PFSK-1 (cell line): ENCODE measurements at regions not wholly inside any gene's neighbourhood (a gene's known extent, or its start where the extent isn't known, plus 50 kb on each side); places are given as distances from the start of the nearest gene placed in this dataset.

Source experiments
- FOXP2 ChIP-seq: optimal IDR thresholded peaks from 2 replicates; pipeline ENCODE3; 2011; ENCODE audit warnings: borderline replicate concordance, control low read depth, inconsistent platforms; ENCODE audit not compliant: insufficient read depth; ENCODE audit errors: extremely low read length, extremely low read depth
- POLR2AphosphoS5 ChIP-seq: IDR thresholded peaks from 2 replicates; pipeline ENCODE4 v1.6.1; 2012; ENCODE audit warnings: low read depth, mild to moderate bottlenecking, control low read depth, low read length, moderate library complexity
- SIN3A ChIP-seq: IDR thresholded peaks from 2 replicates; pipeline ENCODE4 v1.6.1; 2012; ENCODE audit warnings: mild to moderate bottlenecking, low read length, moderate library complexity, borderline replicate concordance; ENCODE audit not compliant: insufficient read depth
- TAF1 ChIP-seq: IDR thresholded peaks from 2 replicates; pipeline ENCODE4 v1.6.1; 2012; ENCODE audit warnings: low read length, control low read depth, borderline replicate concordance; ENCODE audit not compliant: insufficient read depth
- TF ChIP-seq, protein P1 (sequence below), 2 experiments: IDR thresholded peaks; 2 replicates each; pipeline versions ENCODE4 v1.6.1 to v1.8.0; 2011 to 2012; ENCODE audit warnings: low read depth in 2 of 2, low read length in 2 of 2, control low read depth in 1 of 2, inconsistent platforms in 1 of 2, mild to moderate bottlenecking in 1 of 2, moderate library complexity in 1 of 2; ENCODE audit not compliant: insufficient read depth in 1 of 2

DNA sequence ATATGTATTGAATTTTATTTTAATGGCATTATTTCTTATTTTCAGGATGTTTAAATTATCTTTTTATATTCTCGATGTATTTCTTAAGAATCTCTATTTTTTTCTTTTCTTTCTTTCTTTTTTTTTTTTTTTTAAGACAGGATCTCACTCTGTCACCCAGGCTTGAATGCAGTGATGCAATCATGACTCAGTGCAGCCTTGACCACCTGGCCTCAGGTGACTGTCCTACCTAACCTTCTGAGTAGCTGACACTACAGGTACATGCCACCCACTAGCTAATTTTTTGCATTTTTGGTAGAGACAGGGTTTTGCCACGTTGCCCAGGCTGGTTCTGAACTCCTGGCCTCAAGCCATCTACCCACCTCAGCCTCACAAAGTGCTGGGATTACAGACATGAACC is 143.8 kb upstream of the LAMA2 start:
- no peak for TF ChIP-seq FOXP2
- TF ChIP-seq TAF1, result no peak
- no peak for TF ChIP-seq POLR2AphosphoS5
- TF ChIP-seq SIN3A, result no peak
- TF ChIP-seq, protein P1, sequence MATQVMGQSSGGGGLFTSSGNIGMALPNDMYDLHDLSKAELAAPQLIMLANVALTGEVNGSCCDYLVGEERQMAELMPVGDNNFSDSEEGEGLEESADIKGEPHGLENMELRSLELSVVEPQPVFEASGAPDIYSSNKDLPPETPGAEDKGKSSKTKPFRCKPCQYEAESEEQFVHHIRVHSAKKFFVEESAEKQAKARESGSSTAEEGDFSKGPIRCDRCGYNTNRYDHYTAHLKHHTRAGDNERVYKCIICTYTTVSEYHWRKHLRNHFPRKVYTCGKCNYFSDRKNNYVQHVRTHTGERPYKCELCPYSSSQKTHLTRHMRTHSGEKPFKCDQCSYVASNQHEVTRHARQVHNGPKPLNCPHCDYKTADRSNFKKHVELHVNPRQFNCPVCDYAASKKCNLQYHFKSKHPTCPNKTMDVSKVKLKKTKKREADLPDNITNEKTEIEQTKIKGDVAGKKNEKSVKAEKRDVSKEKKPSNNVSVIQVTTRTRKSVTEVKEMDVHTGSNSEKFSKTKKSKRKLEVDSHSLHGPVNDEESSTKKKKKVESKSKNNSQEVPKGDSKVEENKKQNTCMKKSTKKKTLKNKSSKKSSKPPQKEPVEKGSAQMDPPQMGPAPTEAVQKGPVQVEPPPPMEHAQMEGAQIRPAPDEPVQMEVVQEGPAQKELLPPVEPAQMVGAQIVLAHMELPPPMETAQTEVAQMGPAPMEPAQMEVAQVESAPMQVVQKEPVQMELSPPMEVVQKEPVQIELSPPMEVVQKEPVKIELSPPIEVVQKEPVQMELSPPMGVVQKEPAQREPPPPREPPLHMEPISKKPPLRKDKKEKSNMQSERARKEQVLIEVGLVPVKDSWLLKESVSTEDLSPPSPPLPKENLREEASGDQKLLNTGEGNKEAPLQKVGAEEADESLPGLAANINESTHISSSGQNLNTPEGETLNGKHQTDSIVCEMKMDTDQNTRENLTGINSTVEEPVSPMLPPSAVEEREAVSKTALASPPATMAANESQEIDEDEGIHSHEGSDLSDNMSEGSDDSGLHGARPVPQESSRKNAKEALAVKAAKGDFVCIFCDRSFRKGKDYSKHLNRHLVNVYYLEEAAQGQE (IDR thresholded peaks at IDR 0.05; ENCODE audit: insufficient read depth in 1 of 2, low read depth in 2 of 2, low read length in 2 of 2), result no peak

DNA sequence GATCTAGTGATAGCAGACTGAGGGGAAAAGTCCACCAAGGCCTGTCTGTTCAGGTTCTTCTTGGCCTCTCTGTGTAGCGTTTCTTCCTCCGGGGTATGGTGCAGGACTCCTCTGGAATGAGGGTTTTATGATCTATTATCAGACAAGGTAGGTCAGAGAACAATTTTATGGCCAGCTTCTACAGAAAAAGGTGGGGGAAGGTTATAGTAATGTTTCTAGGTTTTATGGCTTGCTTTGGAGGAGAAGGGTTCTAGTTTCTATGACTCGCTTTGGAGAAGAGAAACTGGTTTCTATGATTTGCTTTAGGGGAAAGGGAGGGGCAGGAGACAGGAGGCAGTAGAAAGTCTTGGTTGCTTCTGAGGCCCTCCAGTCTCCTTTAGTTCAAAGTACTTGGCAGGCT is 144.8 kb upstream of the LAMA2 start:
- TF ChIP-seq, protein P1 (IDR thresholded peaks at IDR 0.05; ENCODE audit: insufficient read depth in 1 of 2, low read depth in 2 of 2, low read length in 2 of 2), result no peak
- TF ChIP-seq POLR2AphosphoS5 (no peak), TAF1 (no peak), SIN3A (no peak), FOXP2 (no peak)

DNA sequence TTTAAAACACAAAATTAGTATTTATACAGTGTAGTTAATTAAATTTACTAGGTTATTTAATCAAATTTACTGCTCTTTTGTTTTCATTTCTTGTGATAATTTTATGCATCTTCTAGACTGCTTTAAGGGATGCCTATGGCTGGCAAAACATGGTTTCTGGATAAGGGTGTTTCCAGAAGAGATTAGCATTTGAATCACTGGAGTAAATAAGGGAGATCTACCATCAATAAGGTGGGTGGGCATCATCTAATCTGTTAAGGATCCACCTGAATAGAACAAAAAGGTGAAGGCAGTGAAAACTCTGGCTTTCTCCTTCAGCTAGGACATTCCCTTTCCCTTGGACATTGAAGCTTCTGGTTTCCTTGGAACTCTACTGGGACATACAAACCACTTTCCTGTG is 146.2 kb upstream of the LAMA2 start:
- no peak for TF ChIP-seq FOXP2
- no peak for TF ChIP-seq SIN3A
- TF ChIP-seq, protein P1 (IDR thresholded peaks at IDR 0.05; ENCODE audit: insufficient read depth in 1 of 2, low read depth in 2 of 2, low read length in 2 of 2), result no peak
- no peak for TF ChIP-seq TAF1

DNA sequence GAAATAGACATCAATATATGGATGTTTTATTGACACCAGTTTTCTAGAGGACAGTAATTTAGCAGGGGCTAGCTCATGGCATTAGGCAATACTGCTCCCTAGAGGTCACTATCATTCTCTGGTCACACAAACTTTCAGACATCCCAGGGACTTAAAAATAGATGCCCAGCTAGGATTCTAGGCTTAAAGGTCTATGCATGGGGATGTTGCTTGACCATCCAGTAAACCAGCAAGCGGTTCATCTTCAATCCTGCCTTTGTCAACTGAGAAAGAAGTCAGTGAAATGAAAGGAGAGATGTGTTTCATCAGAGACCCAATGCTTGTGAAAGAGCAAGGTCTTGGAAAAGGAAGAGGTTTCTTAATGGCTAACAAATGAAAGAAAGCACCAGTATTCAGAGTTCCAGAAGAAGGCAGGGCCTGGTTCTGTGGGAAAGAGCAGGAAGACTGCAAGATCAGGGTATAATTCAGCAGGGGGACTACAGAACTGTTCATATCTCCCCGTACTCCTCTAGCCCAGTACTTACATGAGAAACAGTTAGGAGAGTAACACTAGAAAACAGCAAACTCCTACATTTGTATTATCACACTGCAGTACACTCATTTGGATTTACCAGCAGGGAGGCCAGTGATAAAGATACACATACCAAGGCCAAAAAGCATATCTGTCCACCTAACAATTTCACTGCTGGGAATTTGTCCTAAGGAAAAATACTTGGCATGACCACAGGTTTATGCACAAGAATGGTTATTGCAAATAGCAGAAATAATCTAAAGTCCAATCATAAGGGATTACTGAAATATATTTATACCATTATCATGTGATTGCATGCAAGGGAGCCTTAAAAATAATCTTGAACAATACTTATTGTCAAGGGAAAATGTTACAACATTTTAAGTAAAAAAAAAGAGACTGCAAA is 151.4 kb upstream of the LAMA2 start:
- TF ChIP-seq POLR2AphosphoS5, result no peak
- TF ChIP-seq, protein P1 (IDR thresholded peaks at IDR 0.05; ENCODE audit: insufficient read depth in 1 of 2, low read depth in 2 of 2, low read length in 2 of 2), result no peak
- no peak for TF ChIP-seq TAF1
- no peak for TF ChIP-seq SIN3A
